Mucosa of gallbladder (tissue), 1 donor: ENCODE measurements at regions not wholly inside any gene's neighbourhood (a gene's known extent, or its start where the extent isn't known, plus 50 kb on each side); places are given as distances from the start of the nearest gene placed in this dataset.
A peak's percentile ranks its signal among the peaks of the same experiment; 100 is the strongest.

Experiments
- DNase-seq: peaks from one replicate; pipeline ENCODE4 v3.0.0-alpha.2; 2020; ENCODE audit warnings: low spot score
- donor health status: DM: no; HTN: no; CAD: no.

DNA sequence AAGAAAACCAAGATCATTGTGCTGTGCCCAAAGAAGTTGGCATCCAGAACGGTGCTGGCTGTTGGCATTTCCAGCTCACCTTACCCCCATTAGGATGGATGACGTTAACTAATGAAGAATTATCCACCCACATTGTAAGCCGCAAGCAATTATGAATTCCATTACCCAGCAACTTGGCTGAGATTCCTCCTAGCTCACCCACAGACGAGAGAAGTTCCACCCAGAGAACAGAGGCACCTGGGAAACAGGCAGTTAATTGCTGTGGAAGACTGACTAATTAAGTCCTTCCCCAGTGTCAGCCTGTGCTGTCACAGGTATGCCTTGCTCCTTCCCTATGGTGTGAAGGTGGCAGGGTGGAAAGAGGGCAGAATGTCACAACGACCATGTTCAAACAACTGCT, 456.2 kb upstream of the CDH5 start:
- no peak for DNase-seq

DNA sequence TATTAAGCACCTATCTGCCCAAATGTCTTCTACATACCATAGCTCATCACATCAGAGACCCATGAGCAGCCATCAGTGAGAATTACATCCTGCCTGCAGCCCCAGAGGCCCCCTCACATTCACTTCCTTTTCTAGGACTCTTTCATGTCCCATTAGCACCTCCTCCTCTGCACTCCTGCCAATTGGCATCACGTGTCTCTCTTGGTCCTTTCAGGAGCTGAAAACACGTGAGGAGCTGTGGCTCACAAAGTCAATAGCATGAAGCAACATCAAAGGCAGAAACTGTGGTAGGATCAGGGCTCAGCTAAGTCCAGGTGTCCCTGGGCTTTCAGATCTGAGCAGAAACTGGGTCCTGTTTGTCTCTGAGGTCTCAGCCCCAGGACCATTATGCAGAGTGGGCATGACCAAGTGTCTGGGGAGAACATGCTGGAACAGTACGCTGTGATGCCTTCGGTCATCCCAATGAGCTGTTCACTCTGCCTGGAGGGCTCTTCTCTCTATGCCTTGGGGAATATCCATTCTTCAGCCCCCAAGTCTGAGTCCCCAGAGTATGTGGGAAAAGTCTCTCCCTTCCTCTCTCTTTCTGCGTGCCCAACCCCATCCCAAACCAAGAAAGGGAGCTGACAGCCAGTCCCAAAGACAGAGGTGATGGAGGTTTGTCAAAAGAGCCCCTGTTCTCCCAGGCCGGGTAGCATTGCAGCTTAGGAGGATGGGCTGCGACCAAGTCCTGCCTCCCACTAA, 457.0 kb upstream of the CDH5 start:
- peak; percentile 26 for DNase-seq

- no peak for DNase-seq
Measured at GRCh38 chr16:65908568-65908967, 457.9 kb upstream of the CDH5 start.

DNA sequence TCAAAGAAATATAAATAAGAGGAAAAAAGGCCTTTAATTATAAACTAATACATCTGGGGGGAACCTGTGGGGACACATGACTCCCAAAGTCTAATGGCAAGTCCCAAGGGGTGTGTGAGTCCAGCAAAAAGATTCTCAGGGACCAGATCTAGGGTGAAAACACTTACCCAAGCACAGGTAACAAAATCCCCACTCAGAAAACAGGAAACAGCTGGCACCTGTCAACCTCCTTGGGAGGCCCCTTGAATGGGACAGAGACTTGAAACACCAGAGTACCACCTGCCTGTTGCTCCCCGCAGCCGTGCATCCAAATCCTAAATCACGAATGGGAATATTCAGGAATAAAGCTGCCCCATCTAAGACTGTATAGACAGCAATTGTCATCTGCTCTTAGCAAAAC, 461.2 kb upstream of the CDH5 start:
- no peak for DNase-seq

- DNase-seq = no peak
Measured at GRCh38 chr16:65896448-65897153, 469.9 kb upstream of the CDH5 start.

DNA sequence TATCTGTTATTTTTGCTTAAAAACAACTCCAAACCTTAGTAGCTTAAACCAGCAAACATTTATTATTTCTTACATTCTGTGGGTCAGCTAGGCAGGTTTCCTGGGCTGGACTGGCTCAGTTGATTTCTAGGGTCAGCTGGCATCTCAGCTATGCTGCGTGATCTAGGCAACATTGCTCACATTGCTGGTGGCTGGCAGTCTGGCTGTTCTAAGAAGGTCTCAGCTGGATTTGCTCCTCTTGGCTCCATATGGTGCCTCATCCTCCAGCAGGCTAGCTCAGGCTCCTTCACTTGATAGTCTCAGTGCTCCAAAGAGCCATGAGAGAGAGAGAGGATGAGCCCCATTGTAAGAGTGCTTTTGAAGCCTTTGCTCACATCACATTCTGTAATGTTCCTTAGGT, 470.6 kb upstream of the CDH5 start:
- no peak for DNase-seq

DNA sequence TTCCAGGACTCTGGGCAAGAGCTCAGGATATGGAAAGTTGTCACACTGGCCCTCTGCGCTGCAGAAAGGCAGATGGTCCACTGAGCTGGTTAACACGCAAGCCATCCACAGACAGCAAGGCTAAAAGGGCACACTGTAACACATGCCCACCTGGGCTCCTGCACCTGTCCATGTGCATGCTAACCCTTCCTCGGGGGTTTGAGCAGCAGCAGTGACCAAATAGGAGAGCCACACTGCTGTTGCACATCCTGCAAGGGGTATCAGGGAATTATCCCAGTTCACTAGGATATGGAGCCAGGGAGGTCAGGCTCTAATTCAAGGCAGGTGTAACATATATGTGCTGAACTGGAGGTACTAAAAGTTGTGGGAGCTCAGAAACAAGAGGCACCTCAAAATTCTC, 471.0 kb upstream of the CDH5 start:
- DNase-seq = no peak

DNA sequence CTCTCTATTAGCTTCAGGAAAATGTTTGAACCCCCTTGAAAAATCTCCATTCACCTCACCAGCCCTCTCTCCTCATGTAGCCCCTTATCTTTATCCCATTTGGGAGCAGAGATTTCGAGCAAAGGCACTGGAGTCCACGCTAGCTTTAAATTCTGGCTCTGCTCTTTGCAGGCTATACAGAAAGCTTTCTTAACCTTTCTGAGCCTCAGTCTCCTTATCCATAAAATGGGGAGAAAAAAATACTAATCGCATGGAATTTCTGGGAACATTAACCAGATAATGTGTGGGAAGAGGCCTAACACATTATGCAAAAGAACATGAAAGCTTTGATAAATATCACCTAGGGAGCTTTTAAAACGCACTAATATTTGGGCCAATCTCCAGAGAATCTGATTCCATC, 476.3 kb upstream of the CDH5 start:
- no peak for DNase-seq

DNA sequence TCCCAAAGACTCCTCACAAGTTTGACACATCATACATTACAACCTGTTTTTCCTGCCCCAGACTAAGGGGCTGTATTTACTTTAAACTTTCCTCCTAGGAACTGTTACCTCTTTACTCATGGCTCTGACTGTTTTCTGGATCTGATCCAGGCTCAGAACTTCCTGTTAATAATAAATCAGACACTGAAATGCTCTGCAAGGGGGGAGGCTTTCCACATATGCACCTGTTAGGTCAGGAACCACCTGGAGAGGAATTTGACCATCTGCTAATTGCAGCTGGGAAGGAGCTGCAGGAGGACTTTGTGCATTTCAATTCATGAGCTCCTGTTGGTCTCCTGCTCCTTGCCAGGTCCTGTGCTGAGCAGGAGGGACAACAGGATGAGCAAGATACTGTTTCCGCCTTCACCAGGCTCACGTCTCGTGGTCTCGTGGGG, 476.9 kb upstream of the CDH5 start:
- DNase-seq = peak; percentile 64

GRCh38 chr16:65888201-65888600, 478.3 kb upstream of the CDH5 start:
- no peak for DNase-seq

DNA sequence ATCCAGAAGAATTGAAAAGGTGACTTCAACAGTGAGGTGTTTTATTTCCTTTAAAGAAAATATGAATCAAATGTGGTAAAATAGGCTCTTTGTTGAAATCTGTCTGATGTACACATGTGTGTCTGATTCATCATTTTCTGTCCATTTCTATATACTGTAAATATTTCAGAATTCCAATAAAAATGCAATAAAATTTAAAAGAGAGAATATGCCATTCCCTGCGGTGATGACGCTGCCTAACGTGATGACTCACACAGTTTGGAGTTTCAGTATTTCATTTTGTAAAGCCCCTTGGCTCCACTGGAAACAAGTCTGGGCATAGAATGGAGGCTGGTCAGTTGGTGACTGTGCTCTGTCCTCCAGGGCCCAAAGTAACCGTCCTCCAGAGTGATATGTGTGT, 482.5 kb upstream of the CDH5 start:
- DNase-seq = no peak

GRCh38 chr16:65878347-65878746, 488.1 kb upstream of the CDH5 start:
- DNase-seq = no peak

DNA sequence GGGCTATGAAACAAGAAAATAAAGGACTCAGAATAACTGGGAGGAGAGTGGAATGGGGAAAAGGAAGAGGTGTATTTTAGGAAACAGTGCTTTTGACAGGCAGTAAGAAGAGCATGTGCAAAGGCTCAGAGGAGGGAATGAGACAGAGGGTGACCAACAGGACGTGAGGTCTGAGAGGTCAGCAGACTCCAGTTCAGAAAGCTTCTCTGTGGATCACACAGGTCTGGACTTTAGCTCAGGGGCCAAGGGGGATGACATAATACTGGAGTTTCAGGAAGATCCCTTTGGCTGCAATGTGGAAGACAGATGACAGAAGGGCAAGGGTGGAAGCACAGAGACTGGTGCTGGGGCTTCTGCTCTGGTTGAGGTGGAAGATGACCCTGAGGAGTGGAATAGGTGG, 489.9 kb upstream of the CDH5 start:
- DNase-seq = no peak

DNA sequence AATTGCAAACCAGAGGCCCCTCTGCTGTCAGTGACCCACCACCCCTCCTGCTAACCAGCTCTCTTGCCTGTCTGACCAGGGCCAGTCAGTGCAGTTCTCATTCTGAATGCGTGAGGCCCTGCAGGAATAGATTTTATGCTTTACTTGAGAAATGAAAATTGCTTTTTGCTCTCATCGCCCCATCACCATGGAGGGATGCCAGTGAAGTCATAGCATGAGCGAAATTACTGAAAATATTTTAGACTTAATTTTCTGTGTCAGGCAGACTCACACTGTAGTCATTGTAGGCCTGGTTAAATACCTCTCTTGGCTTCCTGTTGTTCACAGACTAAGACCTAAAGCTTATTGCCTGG, 490.5 kb upstream of the CDH5 start:
- no peak for DNase-seq

DNA sequence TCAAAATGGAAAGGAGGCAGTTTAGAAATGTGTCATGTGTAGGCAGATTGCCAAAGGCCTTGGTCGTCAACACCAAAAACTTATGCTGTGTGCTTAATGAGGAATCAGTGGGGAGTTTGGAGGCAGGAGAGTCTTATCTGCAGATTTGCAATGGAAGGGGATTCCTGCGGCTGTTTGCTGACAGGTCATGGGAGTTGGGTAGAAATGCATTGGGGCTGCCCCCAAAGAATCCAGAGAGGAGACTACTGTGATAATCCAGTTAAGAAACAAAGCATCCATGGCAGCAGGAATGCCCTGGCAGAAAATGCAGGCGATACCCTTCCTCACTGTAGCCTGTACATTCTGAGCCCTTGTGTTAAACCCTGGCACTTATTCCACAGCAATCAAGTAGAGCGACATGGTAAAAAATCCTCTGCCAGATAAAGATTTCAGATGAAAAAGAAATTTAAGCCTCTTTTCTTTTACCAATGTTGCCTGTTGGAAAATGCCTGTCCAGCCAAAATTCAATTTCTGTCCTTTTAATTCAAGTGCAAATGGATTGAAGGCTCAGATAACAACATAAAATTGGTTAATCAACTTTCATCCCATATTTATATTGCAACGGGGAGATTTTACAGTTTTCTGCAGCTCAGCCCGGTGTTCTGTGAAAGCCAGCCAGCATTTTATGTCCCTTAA, 491.0 kb upstream of the CDH5 start:
- no peak for DNase-seq

- no peak for DNase-seq
Measured at GRCh38 chr16:65869261-65869660, 497.2 kb upstream of the CDH5 start.

GRCh38 chr16:65867276-65867960, 499.1 kb upstream of the CDH5 start:
- no peak for DNase-seq

DNA sequence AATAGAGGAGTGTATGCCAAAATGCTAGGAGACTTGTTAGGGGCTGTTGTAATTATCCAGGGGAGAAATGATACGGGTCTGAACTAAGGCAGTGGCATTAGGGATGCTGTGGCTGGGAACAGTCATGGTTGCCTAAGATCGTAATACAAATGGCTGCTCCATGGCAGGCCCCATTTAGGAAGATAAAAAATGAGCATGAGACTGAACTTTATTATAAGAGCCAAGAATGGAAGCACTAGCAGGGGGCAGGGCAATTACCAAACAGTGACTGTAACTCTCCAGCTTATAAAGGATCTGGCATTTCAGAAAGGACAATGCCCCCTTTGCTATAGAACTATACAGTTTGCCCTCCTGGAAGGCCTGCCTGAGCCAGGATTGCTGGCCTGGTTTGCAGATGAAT, 503.3 kb upstream of the CDH5 start:
- no peak for DNase-seq

- DNase-seq = no peak
Measured at GRCh38 chr16:65861131-65861731, 505.3 kb upstream of the CDH5 start.

GRCh38 chr16:65855171-65856145, 511.0 kb upstream of the CDH5 start:
- no peak for DNase-seq

- DNase-seq = no peak
Measured at GRCh38 chr16:65846210-65846602, 520.3 kb upstream of the CDH5 start.
